ENCODE measurements at regions not wholly inside any gene's neighbourhood (a gene's known extent, or its start where the extent isn't known, plus 50 kb on each side); places are given as distances from the start of the nearest gene placed in this dataset.

DNA sequence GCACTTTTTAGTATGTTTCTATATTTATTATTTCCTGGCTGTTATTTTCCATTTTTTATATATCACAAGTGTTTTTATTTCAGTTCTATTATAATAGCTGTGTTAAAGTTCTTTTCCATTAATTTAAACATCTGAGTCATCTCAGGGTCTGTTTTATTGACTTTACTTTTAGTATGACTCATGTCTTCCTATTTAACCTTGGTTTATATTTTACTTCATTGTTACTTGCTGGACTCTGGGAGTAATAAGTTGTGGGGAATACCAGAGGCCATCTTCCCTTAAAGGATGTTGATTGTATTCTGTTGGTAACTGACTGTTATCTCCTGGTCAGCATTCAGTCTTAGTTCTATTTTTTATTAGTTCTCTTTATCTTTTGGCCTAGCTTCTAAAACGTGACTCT, 1508.2 kb downstream of the CDH11 start:
- no peaks in the 10 kb centered on the region for H3K9me3 ChIP-seq
- TF ChIP-seq EP300 (IDR thresholded peaks at IDR 0.05) (no peak), POLR2AphosphoS5 (IDR thresholded peaks at IDR 0.05) (peak in 1 of 4 donors; percentile 12)
- TF ChIP-seq, protein P1, sequence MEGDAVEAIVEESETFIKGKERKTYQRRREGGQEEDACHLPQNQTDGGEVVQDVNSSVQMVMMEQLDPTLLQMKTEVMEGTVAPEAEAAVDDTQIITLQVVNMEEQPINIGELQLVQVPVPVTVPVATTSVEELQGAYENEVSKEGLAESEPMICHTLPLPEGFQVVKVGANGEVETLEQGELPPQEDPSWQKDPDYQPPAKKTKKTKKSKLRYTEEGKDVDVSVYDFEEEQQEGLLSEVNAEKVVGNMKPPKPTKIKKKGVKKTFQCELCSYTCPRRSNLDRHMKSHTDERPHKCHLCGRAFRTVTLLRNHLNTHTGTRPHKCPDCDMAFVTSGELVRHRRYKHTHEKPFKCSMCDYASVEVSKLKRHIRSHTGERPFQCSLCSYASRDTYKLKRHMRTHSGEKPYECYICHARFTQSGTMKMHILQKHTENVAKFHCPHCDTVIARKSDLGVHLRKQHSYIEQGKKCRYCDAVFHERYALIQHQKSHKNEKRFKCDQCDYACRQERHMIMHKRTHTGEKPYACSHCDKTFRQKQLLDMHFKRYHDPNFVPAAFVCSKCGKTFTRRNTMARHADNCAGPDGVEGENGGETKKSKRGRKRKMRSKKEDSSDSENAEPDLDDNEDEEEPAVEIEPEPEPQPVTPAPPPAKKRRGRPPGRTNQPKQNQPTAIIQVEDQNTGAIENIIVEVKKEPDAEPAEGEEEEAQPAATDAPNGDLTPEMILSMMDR (IDR thresholded peaks at IDR 0.05), result no peak

DNA sequence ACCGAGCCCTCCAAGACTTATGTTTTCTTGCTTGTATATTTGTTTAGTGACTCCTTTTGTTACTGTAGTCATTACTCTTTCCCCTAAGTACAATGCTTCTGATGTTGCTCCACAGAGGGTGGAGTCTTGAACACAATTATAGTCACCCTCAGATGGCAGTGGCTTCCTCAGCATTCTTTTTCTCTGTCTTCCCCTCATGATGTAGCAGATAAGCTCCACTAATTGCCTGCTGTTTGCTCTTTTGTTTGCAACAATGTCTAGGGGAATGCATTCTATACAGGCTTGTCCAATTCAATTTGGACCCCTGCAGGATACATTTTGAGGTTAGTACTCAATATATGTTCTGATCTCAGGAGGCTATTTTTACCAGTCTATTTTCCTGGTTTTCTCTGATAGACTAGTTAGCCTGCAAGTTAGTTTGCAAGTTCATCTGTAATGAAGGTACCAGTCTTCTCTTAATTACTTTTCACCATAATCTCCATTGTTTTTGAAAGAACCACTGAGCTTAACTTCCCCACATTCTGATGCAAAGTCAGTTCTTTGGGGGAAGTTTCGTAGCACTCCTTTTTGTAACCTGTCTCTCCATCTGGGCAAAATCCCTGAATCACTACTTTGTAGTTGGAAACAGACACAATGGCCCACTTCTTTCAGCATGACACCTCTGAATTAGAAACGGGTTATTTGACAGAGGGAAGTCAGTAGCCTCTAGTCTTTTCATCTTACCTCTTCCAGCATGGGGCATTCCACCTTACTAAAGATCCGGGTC, 1509.2 kb downstream of the CDH11 start:
- no peak overlapping the region for H3K4me3 ChIP-seq
- no peaks in the 10 kb centered on the region for H3K27me3 ChIP-seq
- H3K9me3 ChIP-seq, result no peaks in the 10 kb centered on the region
- TF ChIP-seq POLR2AphosphoS5 (IDR thresholded peaks at IDR 0.05) (no peak), POLR2A (IDR thresholded peaks at IDR 0.05) (no peak), EP300 (IDR thresholded peaks at IDR 0.05) (no peak)
- TF ChIP-seq, protein P1 (IDR thresholded peaks at IDR 0.05), result no peak
- WGBS, 2 donors, result 74 to 77% methylated on average over 4 of the region's 4 CpGs
- peak overlapping the region in 1 of 4 donors; percentile 52 for H3K27ac ChIP-seq
- DNase-seq, result no peak
- intact Hi-C loops (cut with DNase I), result no loop called here
- H3K4me1 ChIP-seq, result peaks cover 0 to 3% (median 1%) of the 10 kb centered on the region in 4 donors
- H3K36me3 ChIP-seq, result no peaks in the 10 kb centered on the region

More for the DNA sequence above, 1508.2 kb downstream of the CDH11 start:
- Histone ChIP-seq H3K27me3 (no peaks in the 10 kb centered on the region), H3K4me3 (no peak overlapping the region), H3K27ac (peak overlapping the region in 1 of 4 donors; percentile 52), H3K4me1 (peaks cover 0 to 3% (median 1%) of the 10 kb centered on the region in 4 donors), H3K36me3 (no peaks in the 10 kb centered on the region)
- 16 to 51% methylated on average over 1 of the region's 1 CpG for WGBS, 2 donors
- intact Hi-C loops (cut with DNase I), result no loop called here
- DNase-seq, result no peak

DNA sequence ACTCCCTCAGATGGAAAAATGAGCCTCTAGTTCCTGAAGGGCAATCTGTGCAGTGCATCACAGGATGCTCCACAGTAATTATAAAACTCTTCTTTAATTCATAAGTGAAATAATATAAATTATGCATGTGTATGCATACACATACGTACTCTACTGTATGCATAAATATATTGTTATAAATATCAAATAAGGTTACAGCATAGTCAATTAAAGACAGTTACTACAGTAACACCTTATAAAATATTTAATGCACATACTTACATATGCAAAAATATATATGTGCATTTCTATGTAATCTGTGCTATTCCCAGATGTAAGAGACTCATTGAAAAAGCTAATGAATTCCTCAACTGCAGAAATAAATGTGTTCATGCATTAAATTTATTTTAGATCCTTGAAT, 1515.1 kb downstream of the CDH11 start:
- DNase-seq, result no peak
- Histone ChIP-seq H3K27ac (no peak overlapping the region), H3K36me3 (no peaks in the 10 kb centered on the region), H3K4me1 (no peaks in the 10 kb centered on the region), H3K9me3 (no peaks in the 10 kb centered on the region), H3K4me3 (no peak overlapping the region), H3K27me3 (no peaks in the 10 kb centered on the region)
- intact Hi-C loops (cut with DNase I), result no loop called here
- TF ChIP-seq POLR2A (IDR thresholded peaks at IDR 0.05), result no peak
- TF ChIP-seq, protein P1 (IDR thresholded peaks at IDR 0.05), result no peak
- no peak for TF ChIP-seq EP300 (IDR thresholded peaks at IDR 0.05)
- no peak for TF ChIP-seq POLR2AphosphoS5 (IDR thresholded peaks at IDR 0.05)
- 85 to 88% methylated on average over 1 of the region's 1 CpG for WGBS, 2 donors

DNA sequence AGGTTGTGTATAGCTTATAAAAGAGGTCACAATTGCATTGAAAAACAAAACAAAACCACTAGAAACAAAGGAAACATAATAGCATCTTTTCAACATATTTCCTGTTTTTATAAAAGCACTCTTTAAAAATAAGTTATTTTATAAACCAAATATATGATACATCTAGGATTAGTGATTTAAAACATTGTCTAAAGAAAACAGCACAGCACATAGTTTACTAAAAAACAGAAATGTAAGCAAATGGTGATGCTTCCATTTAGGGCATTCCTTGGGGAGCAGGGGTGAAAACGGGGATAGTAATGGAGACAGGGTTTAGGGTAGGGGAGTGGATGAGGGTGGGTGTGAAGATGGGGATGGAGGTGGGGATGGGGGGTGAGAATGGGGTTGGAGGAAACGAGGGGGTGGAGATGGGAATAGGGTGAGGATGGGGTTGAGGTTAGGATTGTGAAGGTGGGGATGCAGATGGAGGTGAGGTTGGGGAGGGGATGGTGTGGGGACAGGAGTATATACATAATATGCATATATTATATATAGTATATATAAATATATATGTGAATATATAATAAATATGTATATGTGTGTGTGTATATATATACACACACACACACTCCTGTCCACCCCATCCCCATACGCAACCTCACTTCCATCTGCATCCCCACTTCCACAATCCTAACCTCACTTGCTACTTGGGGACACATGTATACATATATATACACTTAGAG, 1519.5 kb downstream of the CDH11 start:
- Histone ChIP-seq H3K36me3 (no peaks in the 10 kb centered on the region), H3K4me3 (no peak overlapping the region), H3K27me3 (no peaks in the 10 kb centered on the region), H3K9me3 (no peaks in the 10 kb centered on the region), H3K4me1 (no peaks in the 10 kb centered on the region), H3K27ac (no peak overlapping the region)
- 61 to 66% methylated on average over 3 of the region's 3 CpGs for WGBS, 2 donors
- TF ChIP-seq POLR2A (IDR thresholded peaks at IDR 0.05) (no peak), POLR2AphosphoS5 (IDR thresholded peaks at IDR 0.05) (no peak), EP300 (IDR thresholded peaks at IDR 0.05) (no peak)
- TF ChIP-seq, protein P1 (IDR thresholded peaks at IDR 0.05), result no peak
- intact Hi-C loops (cut with DNase I), result no loop called here
- no peak for DNase-seq
